HepG2 (cell line): ENCODE measurements at regions not wholly inside any gene's neighbourhood (a gene's known extent, or its start where the extent isn't known, plus 50 kb on each side); places are given as distances from the start of the nearest gene placed in this dataset.
A peak's percentile ranks its signal among the peaks of the same experiment; 100 is the strongest.

Experiments used
- ATAC-seq: fragments of 200-7000 bp; cut with Tn5 transposase; 3 replicates; pipeline ENCODE4 v1.9.1; 2020; ENCODE audit warnings: mild to moderate bottlenecking, moderate library complexity
- BruUV-seq: library from RNA; stranded (reverse); fragments of 400-500 nt; replicated peaks from 2 replicates; lab custom pipeline; 2021; lab: Mats Ljungman, UMichigan
- CTCF ChIA-PET: fragments of 300-600 bp; formaldehyde crosslinking; extraction: SDS; loops from one replicate; lab custom pipeline; 2021; ENCODE audit warnings: low total read pairs, inconsistent platforms, low intra/inter-chr PET ratio; lab: Yijun Ruan, JAX
- POLR2A ChIA-PET: fragments of 350-600 bp; sonication (Branson Sonifier 250); formaldehyde crosslinking; loops from one replicate; lab custom pipeline; 2020; ENCODE audit warnings: antibody characterized with exemption, inconsistent platforms; lab: Yijun Ruan, JAX
- DNase-seq: peaks from one replicate; pipeline ENCODE4 v3.0.0-alpha.2; 2015; ENCODE audit warnings: low spot score
- FAIRE-seq: peaks from 3 replicates; lab custom pipeline; 2011; peaks lifted over from hg19 to GRCh38; lab: Jason Lieb, UNC
- H2AFZ ChIP-seq: one replicate; pipeline ENCODE4 v1.6.1; 2011; ENCODE audit warnings: low read length, inconsistent platforms
- H3K27ac ChIP-seq: fragments of 300-600 bp; 3 replicates; pipeline ENCODE4 v1.8.0; 2011; ENCODE audit warnings: mixed run types, mild to moderate bottlenecking, mixed read lengths, low read length, inconsistent platforms; ENCODE audit not compliant: insufficient read depth; ENCODE audit errors: extremely low read length
- H3K27me3 ChIP-seq, 2 experiments: fragments of 200-600 bp in 1 of 2; 2 replicates in 1 of 2; 3 replicates in 1 of 2; pipeline versions ENCODE4 v1.6.0 to v1.8.0; 2011; ENCODE audit warnings: low read length in 2 of 2, mild to moderate bottlenecking in 2 of 2, moderate library complexity in 2 of 2, inconsistent platforms in 1 of 2; ENCODE audit not compliant: insufficient read depth in 2 of 2, control insufficient read depth in 1 of 2
- H3K36me3 ChIP-seq, 2 experiments: fragments of 200-600 bp in 1 of 2; replicated peaks in 1 of 2; 2 replicates in 1 of 2; 3 replicates in 1 of 2; pipeline versions ENCODE4 v1.5.1 to v1.8.0; 2011; ENCODE audit warnings: low read length in 2 of 2, inconsistent platforms in 1 of 2; ENCODE audit not compliant: insufficient read depth in 2 of 2, control insufficient read depth in 1 of 2
- H3K4me1 ChIP-seq: 2 replicates; pipeline ENCODE4 v1.5.1; 2012; ENCODE audit warnings: low read length, inconsistent platforms; ENCODE audit not compliant: insufficient read depth
- H3K4me2 ChIP-seq: 2 replicates; pipeline ENCODE4 v1.6.0; 2011; ENCODE audit warnings: low read depth, low read length, inconsistent platforms
- H3K4me3 ChIP-seq, 3 experiments: fragments of 200-600 bp in 1 of 3; sonication (generic), shearing (Covaris generic) in 1 of 3; replicated peaks in 1 of 3; 2 replicates each; pipeline ENCODE4 v1.5.1; 2011 to 2016; ENCODE audit warnings: low read length in 3 of 3, inconsistent platforms in 2 of 3, low read depth in 2 of 3, mild to moderate bottlenecking in 2 of 3, control low read depth in 1 of 3, mixed read lengths in 1 of 3; ENCODE audit not compliant: insufficient read depth in 1 of 3
- H3K79me2 ChIP-seq: one replicate; pipeline ENCODE4 v1.6.1; 2011; ENCODE audit warnings: low read length, inconsistent platforms; ENCODE audit not compliant: insufficient read depth
- H3K9ac ChIP-seq: 2 replicates; pipeline ENCODE4 v1.6.0; 2011; ENCODE audit warnings: mild to moderate bottlenecking, low read depth, low read length, inconsistent platforms; ENCODE audit not compliant: insufficient read depth
- H3K9me3 ChIP-seq: 2 replicates; pipeline ENCODE4 v1.5.1; 2012; ENCODE audit warnings: mild to moderate bottlenecking, low read length
- H4K20me1 ChIP-seq: 2 replicates; pipeline ENCODE4 v1.6.0; 2011; ENCODE audit warnings: inconsistent platforms, mild to moderate bottlenecking, low read length, moderate library complexity; ENCODE audit not compliant: insufficient read depth
- ATF7 ChIP-seq, 2 experiments: fragments of 450-650 bp in 1 of 2; sonication (generic) in 1 of 2; formaldehyde crosslinking in 1 of 2; IDR thresholded peaks; 2 replicates each; pipeline versions ENCODE4 v1.4.0 to v1.6.1; 2016 to 2020; ENCODE audit warnings: antibody characterized with exemption in 1 of 2, mild to moderate bottlenecking in 1 of 2, missing genetic modification reagents in 1 of 2
- HOXD1 ChIP-seq: sonication (generic); formaldehyde crosslinking; IDR thresholded peaks from 2 replicates; pipeline ENCODE4 v1.5.0; 2020; ENCODE audit warnings: missing genetic modification reagents
- MAF1 ChIP-seq: sonication (generic); formaldehyde crosslinking; IDR thresholded peaks from 2 replicates; pipeline ENCODE4 v1.5.0; 2020; ENCODE audit warnings: missing genetic modification reagents, borderline replicate concordance
- NCOA1 ChIP-seq: sonication (generic); formaldehyde crosslinking; IDR thresholded peaks from 2 replicates; pipeline ENCODE4 v1.9.0; 2021; ENCODE audit warnings: missing genetic modification reagents
- NR2F6 ChIP-seq, 2 experiments: IDR thresholded peaks; 2 replicates each; pipeline ENCODE4 v1.6.1; 2016; ENCODE audit warnings: antibody characterized with exemption in 1 of 2, mild to moderate bottlenecking in 1 of 2
- ZBTB7B ChIP-seq: sonication (generic); formaldehyde crosslinking; IDR thresholded peaks from 2 replicates; pipeline ENCODE4 v1.4.0; 2020; ENCODE audit warnings: missing genetic modification reagents
- WGBS: methylation state at CpG from one replicate; pipeline ENCODE4 v1.1.6; 2017; ENCODE audit warnings: low lambda C conversion rate; 5-methylcytosine and 5-hydroxymethylcytosine counted together
- in situ Hi-C: cut with HindIII; loops from 2 replicates; pipeline ENCODE4 v1.10.0; 2017; ENCODE audit warnings: low pct_unique_long_range_greater_than_20kb; ENCODE audit not compliant: extremely low pct_ligation_motif_present
- intact Hi-C: fragments of 100-400 bp; cut with micrococcal nuclease; formaldehyde crosslinking; loops from one replicate; pipeline ENCODE4 v1.10.0; 2022; ENCODE audit not compliant: unreplicated experiment

GRCh38 chr2:155080373-155080772, 381.9 kb downstream of the KCNJ3 start (continued):
- TF ChIP-seq HOXD1 (CRISPR knock-in tag) (no peak), NR2F6 (IDR thresholded peaks at IDR 0.05) (peak; percentile 48; the same call in 1 of the 2 replicates), NR2F6 (CRISPR knock-in tag; IDR thresholded peaks at IDR 0.05) (peak; percentile 36; the same call in 1 of the 2 replicates)

- H2AFZ ChIP-seq, result no peak overlapping the region
- no peak overlapping the region for H3K27ac ChIP-seq
- TF ChIP-seq NCOA1 (CRISPR knock-in tag) (no peak), ATF7 (IDR thresholded peaks at IDR 0.05) (no peak), ATF7 (CRISPR knock-in tag; IDR thresholded peaks at IDR 0.05) (no peak)
- no peaks in the 10 kb centered on the region for H3K36me3 ChIP-seq
- ATAC-seq, result no peak
- DNase-seq, result no peak
- H3K9me3 ChIP-seq, result 0 out of 2 replicates have a peak, but pooled peaks cover 29% of the 10 kb centered on the region
- no peak overlapping the region for H3K4me2 ChIP-seq
- POLR2A ChIA-PET, result no interaction called here
- intact Hi-C loops, result no loop called here
- no peaks in the 10 kb centered on the region for H4K20me1 ChIP-seq
- H3K27me3 ChIP-seq, result no peaks in the 10 kb centered on the region
- no peak overlapping the region for H3K9ac ChIP-seq
- H3K4me1 ChIP-seq, result no peaks in the 10 kb centered on the region
- H3K79me2 ChIP-seq, result no peaks in the 10 kb centered on the region
- no TSS peak for BruUV-seq
- FAIRE-seq, result no peak
- H3K4me3 ChIP-seq, result no peak overlapping the region
- CTCF ChIA-PET, result no interaction called here
- WGBS, result 13% methylated on average over 1 of the region's 1 CpG
- in situ Hi-C loops, result no loop called here
These were observed 372.0 kb downstream of the KCNJ3 start for GRCh38 chr2:155070489-155070888.

DNA sequence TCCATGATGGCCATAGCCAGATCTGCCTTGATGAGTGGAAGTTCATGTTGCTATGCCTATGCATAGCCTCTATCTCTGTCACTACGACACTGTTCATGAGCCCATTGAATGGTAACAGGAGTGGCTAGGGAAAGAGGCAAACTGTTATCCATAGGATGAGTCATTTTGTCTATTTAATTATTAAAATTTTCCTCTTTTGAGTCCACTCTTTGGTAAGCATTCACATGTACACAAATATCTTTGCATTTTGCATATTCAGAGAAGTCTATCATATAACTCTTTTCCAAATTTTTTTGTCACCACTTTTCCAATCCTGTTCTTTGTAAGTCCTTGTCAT, 364.4 kb downstream of the KCNJ3 start:
- Histone ChIP-seq H3K36me3 (no peaks in the 10 kb centered on the region), H3K4me2 (no peak overlapping the region), H4K20me1 (no peaks in the 10 kb centered on the region), H2AFZ (no peak overlapping the region), H3K9me3 (peaks cover 43% of the 10 kb centered on the region), H3K27ac (no peak overlapping the region), H3K9ac (no peak overlapping the region), H3K4me1 (no peaks in the 10 kb centered on the region), H3K27me3 (no peaks in the 10 kb centered on the region), H3K4me3 (no peak overlapping the region), H3K79me2 (no peaks in the 10 kb centered on the region)
- 0% methylated on average over 1 of the region's 1 CpG for WGBS
- intact Hi-C loops, result no loop called here
- no peak for FAIRE-seq
- in situ Hi-C loops, result no loop called here
- ChIA-PET CTCF (no interaction called here), POLR2A (no interaction called here)
- no TSS peak for BruUV-seq
- no peak for DNase-seq
- ATAC-seq, result no peak
- TF ChIP-seq MAF1 (CRISPR knock-in tag), result no peak
- no peak for TF ChIP-seq ZBTB7B
